Mesothelial cell of epicardium (in vitro differentiated cells): ENCODE measurements at regions not wholly inside any gene's neighbourhood (a gene's known extent, or its start where the extent isn't known, plus 50 kb on each side); places are given as distances from the start of the nearest gene placed in this dataset.

Experiments used
- DNase-seq, 2 experiments: peaks; one replicate each; pipeline ENCODE4 v3.0.0; 2021; ENCODE audit warnings: low spot score in 2 of 2; ENCODE audit not compliant: unreplicated experiment in 2 of 2
- H3K27ac Mint-ChIP-seq: 2 replicates; pipeline ENCODE4 v1.8.0; 2021; ENCODE audit warnings: mixed read lengths
- H3K27me3 Mint-ChIP-seq: 2 replicates; pipeline ENCODE4 v1.8.0; 2021; ENCODE audit warnings: low read depth, mixed read lengths
- H3K36me3 Mint-ChIP-seq: 2 replicates; pipeline ENCODE4 v1.8.0; 2021; ENCODE audit warnings: mixed read lengths
- H3K4me1 Mint-ChIP-seq: 2 replicates; pipeline ENCODE4 v1.8.0; 2021; ENCODE audit warnings: mixed read lengths
- H3K4me3 Mint-ChIP-seq: 2 replicates; pipeline ENCODE4 v1.8.0; 2021; ENCODE audit warnings: mild to moderate bottlenecking, moderate library complexity, mixed read lengths
- H3K9me3 Mint-ChIP-seq: 2 replicates; pipeline ENCODE4 v1.8.0; 2021; ENCODE audit warnings: mixed read lengths
- CTCF ChIP-seq: fragments of 200-600 bp; sonication (generic); IDR thresholded peaks from one replicate; pipeline ENCODE4 v1.5.0; 2021; ENCODE audit warnings: antibody characterized with exemption; ENCODE audit not compliant: unreplicated experiment

DNA sequence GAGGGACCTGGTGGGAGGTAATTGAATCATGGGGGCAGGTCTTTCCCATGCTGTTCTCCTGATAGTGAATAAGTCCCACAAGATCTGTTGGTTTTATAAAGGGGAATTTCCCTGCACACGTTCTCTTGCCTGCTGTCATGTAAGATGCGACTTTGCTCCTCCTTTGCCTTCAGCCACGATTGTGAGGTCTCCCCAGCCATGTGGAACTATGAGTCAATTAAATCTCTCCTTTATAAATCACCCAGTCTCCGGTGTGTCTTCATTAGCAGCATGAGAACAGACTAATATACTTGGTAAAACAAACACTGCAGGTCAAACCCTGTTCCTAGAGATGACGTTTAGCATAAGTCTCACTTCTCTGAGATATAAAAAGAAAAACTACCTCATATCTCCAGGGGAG lies 148.3 kb downstream of the MATN1 start:
- DNase-seq: no peak
- no peak overlapping the region for H3K4me3 Mint-ChIP-seq
- TF ChIP-seq CTCF: no peak

DNA sequence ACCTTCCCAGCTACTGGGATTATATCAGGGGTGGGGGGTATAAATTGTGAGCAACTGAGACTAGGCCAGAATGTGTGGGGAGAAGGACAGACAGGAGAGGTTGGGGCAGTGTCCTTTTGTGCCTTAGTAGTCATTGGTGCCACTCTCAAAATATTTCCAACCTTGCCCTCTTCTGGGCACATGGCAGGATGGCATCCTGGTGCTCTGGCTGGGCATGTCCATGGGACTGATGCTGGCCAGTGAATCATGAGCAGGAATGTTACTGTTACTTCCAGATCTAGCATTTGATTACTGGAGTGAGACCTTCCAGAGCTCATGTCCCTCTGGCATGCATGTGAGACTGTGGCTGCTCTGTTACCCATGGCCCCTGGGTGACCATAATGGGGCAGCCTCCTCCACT lies 151.2 kb downstream of the MATN1 start:
- H3K27ac Mint-ChIP-seq: no peak overlapping the region
- TF ChIP-seq CTCF: no peak
- peaks cover 55% of the 10 kb centered on the region for H3K27me3 Mint-ChIP-seq
- no peak for DNase-seq
- no peaks in the 10 kb centered on the region for H3K4me1 Mint-ChIP-seq
- no peak overlapping the region for H3K4me3 Mint-ChIP-seq
- H3K9me3 Mint-ChIP-seq: peaks cover 5% of the 10 kb centered on the region
- no peaks in the 10 kb centered on the region for H3K36me3 Mint-ChIP-seq

More for the DNA sequence above, 148.3 kb downstream of the MATN1 start:
- H3K4me1 Mint-ChIP-seq: no peaks in the 10 kb centered on the region
- H3K27ac Mint-ChIP-seq: no peak overlapping the region
- H3K36me3 Mint-ChIP-seq: no peaks in the 10 kb centered on the region
- no peaks in the 10 kb centered on the region for H3K9me3 Mint-ChIP-seq
- peaks cover 54% of the 10 kb centered on the region for H3K27me3 Mint-ChIP-seq

GRCh38 chr1:30571380-30571779 lies 152.0 kb downstream of the MATN1 start:
- no peak for TF ChIP-seq CTCF
- Mint-ChIP-seq H3K27me3 (peaks cover 53% of the 10 kb centered on the region), H3K4me3 (no peak overlapping the region), H3K27ac (no peak overlapping the region), H3K4me1 (no peaks in the 10 kb centered on the region), H3K36me3 (no peaks in the 10 kb centered on the region), H3K9me3 (peaks cover 5% of the 10 kb centered on the region)
- DNase-seq: no peak

- H3K27ac Mint-ChIP-seq: no peak overlapping the region
- DNase-seq: no peak
- TF ChIP-seq CTCF: no peak
- H3K27me3 Mint-ChIP-seq: peaks cover 43% of the 10 kb centered on the region
- H3K36me3 Mint-ChIP-seq: no peaks in the 10 kb centered on the region
- H3K4me1 Mint-ChIP-seq: no peaks in the 10 kb centered on the region
- H3K9me3 Mint-ChIP-seq: peaks cover 14% of the 10 kb centered on the region
- no peak overlapping the region for H3K4me3 Mint-ChIP-seq
These were observed 154.0 kb downstream of the MATN1 start for GRCh38 chr1:30569384-30569783.

DNA sequence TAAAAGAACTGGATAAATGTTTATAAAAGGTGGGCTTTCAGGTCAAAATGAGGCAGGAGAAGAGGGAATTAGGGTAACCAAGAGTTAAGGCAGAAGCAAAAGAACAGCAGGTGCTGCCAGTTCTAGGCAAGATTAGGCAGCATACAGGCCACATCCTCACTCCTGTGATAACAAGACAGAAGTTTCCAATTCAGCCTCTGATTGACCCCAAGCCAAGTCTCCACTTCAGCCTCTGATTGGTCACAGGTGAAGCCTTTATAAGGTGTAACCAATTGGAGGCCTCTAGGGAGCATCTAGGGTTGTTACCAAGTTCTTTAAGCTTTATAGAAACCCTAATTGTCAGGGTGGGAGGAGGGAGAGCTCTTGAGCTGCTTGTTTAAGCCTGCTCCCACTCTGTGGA lies 160.8 kb downstream of the MATN1 start:
- no peak overlapping the region for H3K4me3 Mint-ChIP-seq
- H3K4me1 Mint-ChIP-seq: no peaks in the 10 kb centered on the region
- no peak overlapping the region for H3K27ac Mint-ChIP-seq
- no peak for TF ChIP-seq CTCF
- H3K9me3 Mint-ChIP-seq: peaks cover 59% of the 10 kb centered on the region
- DNase-seq: no peak
- H3K36me3 Mint-ChIP-seq: peaks cover 2% of the 10 kb centered on the region
- H3K27me3 Mint-ChIP-seq: no peaks in the 10 kb centered on the region

GRCh38 chr1:30551603-30552002 lies 171.8 kb downstream of the MATN1 start:
- Mint-ChIP-seq H3K9me3 (no peaks in the 10 kb centered on the region), H3K4me1 (no peaks in the 10 kb centered on the region), H3K36me3 (no peaks in the 10 kb centered on the region), H3K27me3 (peaks cover 61% of the 10 kb centered on the region), H3K4me3 (no peak overlapping the region), H3K27ac (no peak overlapping the region)
- DNase-seq: no peak
- no peak for TF ChIP-seq CTCF
